Naive thymus-derived CD4-positive, alpha-beta T cell (primary cell): ENCODE measurements at regions not wholly inside any gene's neighbourhood (a gene's known extent, or its start where the extent isn't known, plus 50 kb on each side); places are given as distances from the start of the nearest gene placed in this dataset.
A peak's percentile ranks its signal among the peaks of the same experiment; 100 is the strongest.
"Not testable (repeated sequence)": the region's sequence is repeated elsewhere in the genome, so short reads cannot be mapped to it uniquely, and the experiment has no call there.

ENCODE experiments used
- ATAC-seq: fragments of 150-1000 bp; cut with Tn5 transposase; 2 replicates; pipeline ENCODE4 v1.10.0; 2021; ENCODE audit warnings: mild to moderate bottlenecking, moderate library complexity
- CTCF ChIA-PET: fragments of 350-600 bp; sonication (Branson Sonifier 250); formaldehyde crosslinking; loops from one replicate; lab custom pipeline; 2021; ENCODE audit warnings: antibody characterized with exemption; lab: Charles Lee
- POLR2A ChIA-PET: fragments of 350-600 bp; sonication (Branson Sonifier 250); formaldehyde crosslinking; loops from one replicate; lab custom pipeline; 2021; ENCODE audit warnings: antibody characterized with exemption, inconsistent platforms; lab: Charles Lee
- DNase-seq, 9 donors: peaks; one replicate each; pipeline versions ENCODE4 v3.0.0 to v3.0.0-alpha.2; 2020 to 2022; ENCODE audit warnings: mixed read lengths in 1 of 9
- H3K27ac ChIP-seq: one replicate; pipeline ENCODE4 v1.7.0; 2013; ENCODE audit warnings: mild to moderate bottlenecking, low read depth, low read length, moderate library complexity
- H3K27me3 ChIP-seq, 2 donors: one replicate each; pipeline ENCODE4 v1.7.0; 2013; ENCODE audit warnings: low read length in 2 of 2, mild to moderate bottlenecking in 2 of 2, moderate library complexity in 2 of 2; ENCODE audit not compliant: control insufficient read depth in 2 of 2, insufficient read depth in 2 of 2
- H3K36me3 ChIP-seq, 3 experiments: 1 replicate in 2 of 3; 2 replicates in 1 of 3; pipeline ENCODE4 v1.7.0; 2013; ENCODE audit warnings: low read length in 3 of 3, mild to moderate bottlenecking in 3 of 3, moderate library complexity in 1 of 3; ENCODE audit not compliant: insufficient read depth in 3 of 3, control insufficient read depth in 2 of 3
- H3K4me1 ChIP-seq, 2 donors: one replicate each; pipeline ENCODE4 v1.7.0; 2013; ENCODE audit warnings: low read length in 2 of 2, mild to moderate bottlenecking in 2 of 2, moderate library complexity in 1 of 2; ENCODE audit not compliant: control insufficient read depth in 2 of 2, insufficient read depth in 2 of 2
- H3K4me3 ChIP-seq: 2 replicates; pipeline ENCODE4 v1.7.0; 2013; ENCODE audit warnings: mild to moderate bottlenecking, low read length
- H3K9me3 ChIP-seq, 3 experiments: 1 replicate in 2 of 3; 2 replicates in 1 of 3; pipeline ENCODE4 v1.7.0; 2013; ENCODE audit warnings: low read length in 3 of 3; ENCODE audit not compliant: control insufficient read depth in 2 of 3
- H3K27ac Mint-ChIP-seq, 9 donors: one replicate each; pipeline ENCODE4 v1.8.0; 2020 to 2022; ENCODE audit warnings: mixed read lengths in 9 of 9, mild to moderate bottlenecking in 8 of 9, moderate library complexity in 5 of 9, inconsistent platforms in 2 of 9
- H3K27me3 Mint-ChIP-seq, 5 donors: one replicate each; pipeline ENCODE4 v1.8.0; 2021 to 2022; ENCODE audit warnings: mixed read lengths in 5 of 5, mild to moderate bottlenecking in 1 of 5
- H3K36me3 Mint-ChIP-seq, 5 donors: one replicate each; pipeline ENCODE4 v1.8.0; 2020 to 2022; ENCODE audit warnings: mixed read lengths in 5 of 5, mild to moderate bottlenecking in 3 of 5, inconsistent platforms in 1 of 5
- H3K4me1 Mint-ChIP-seq, 7 donors: one replicate each; pipeline ENCODE4 v1.8.0; 2020 to 2022; ENCODE audit warnings: mixed read lengths in 7 of 7, mild to moderate bottlenecking in 3 of 7, inconsistent platforms in 1 of 7
- H3K4me3 Mint-ChIP-seq, 10 donors: one replicate each; pipeline ENCODE4 v1.8.0; 2020 to 2022; ENCODE audit warnings: mild to moderate bottlenecking in 10 of 10, mixed read lengths in 10 of 10, moderate library complexity in 6 of 10, inconsistent platforms in 2 of 10
- H3K9me3 Mint-ChIP-seq, 11 donors: one replicate each; pipeline ENCODE4 v1.8.0; 2020 to 2022; ENCODE audit warnings: mixed read lengths in 11 of 11, mild to moderate bottlenecking in 4 of 11, inconsistent platforms in 1 of 11, moderate library complexity in 1 of 11
- intact Hi-C, 2 donors: fragments of 100-400 bp; cut with micrococcal nuclease; formaldehyde crosslinking; loops; one replicate each; pipeline ENCODE4 v1.15.1; 2023

DNA sequence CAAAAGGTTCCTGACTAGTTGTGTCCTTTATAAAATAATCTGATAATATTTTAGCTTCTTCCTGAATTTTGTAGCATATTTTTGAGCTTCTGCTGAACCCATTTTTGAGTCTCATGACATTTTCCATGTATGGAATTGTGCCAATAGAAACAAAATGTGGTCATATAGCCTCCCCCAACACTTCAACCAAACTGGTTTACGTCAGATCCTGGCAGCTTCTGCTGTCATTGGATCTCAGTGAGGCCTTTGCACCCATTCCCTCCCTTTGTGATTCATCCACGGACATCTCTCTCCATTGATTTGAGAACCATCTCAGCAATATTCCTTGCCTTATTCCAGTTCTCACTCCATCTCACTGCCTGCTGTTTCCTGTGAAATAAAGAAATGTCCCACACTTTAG is 128.0 kb downstream of the GPCPD1 start:
- intact Hi-C loops: no loop called here

DNA sequence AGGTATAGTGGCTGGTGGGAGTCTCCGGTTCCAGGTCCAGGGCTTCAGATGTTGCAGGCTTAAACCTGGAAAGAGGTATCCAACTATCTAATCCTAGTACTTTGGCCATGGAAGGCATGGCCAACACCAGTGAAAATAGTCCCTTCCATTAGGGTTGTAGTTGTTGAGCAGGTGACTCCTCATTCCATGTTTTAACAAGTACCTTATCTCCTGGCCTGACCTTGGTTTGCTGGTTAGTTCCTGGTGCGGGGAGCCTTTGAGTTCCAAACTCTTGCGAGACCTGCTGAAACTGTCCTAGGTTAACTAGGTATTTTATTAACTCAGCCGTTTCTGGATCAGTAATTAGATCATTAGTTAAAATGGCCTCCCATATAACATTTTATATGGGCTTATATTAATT is 128.9 kb downstream of the GPCPD1 start:
- H3K4me3 Mint-ChIP-seq: no peak overlapping the region
- H3K9me3 ChIP-seq: no peaks in the 10 kb centered on the region
- H3K27ac ChIP-seq: no peak overlapping the region
- no peaks in the 10 kb centered on the region for H3K36me3 Mint-ChIP-seq
- no peak for ATAC-seq
- no peaks in the 10 kb centered on the region for H3K36me3 ChIP-seq
- no peak overlapping the region for H3K27ac Mint-ChIP-seq
- peaks cover 5 to 21% (median 13%) of the 10 kb centered on the region in 5 donors for H3K27me3 Mint-ChIP-seq
- intact Hi-C loops: no loop called here
- no peaks in the 10 kb centered on the region for H3K4me1 ChIP-seq
- H3K4me1 Mint-ChIP-seq: peaks cover 0 to 10% (median 8%) of the 10 kb centered on the region in 7 donors
- H3K9me3 Mint-ChIP-seq: no peaks in the 10 kb centered on the region
- DNase-seq: no peak
- no peaks in the 10 kb centered on the region for H3K27me3 ChIP-seq
- CTCF ChIA-PET: no interaction called here
- POLR2A ChIA-PET: no interaction called here
- no peak overlapping the region for H3K4me3 ChIP-seq

More for the DNA sequence above, 128.0 kb downstream of the GPCPD1 start:
- ChIA-PET POLR2A (no interaction called here), CTCF (no interaction called here)
- Histone ChIP-seq H3K36me3 (no peaks in the 10 kb centered on the region), H3K4me3 (no peak overlapping the region), H3K9me3 (no peaks in the 10 kb centered on the region), H3K4me1 (no peaks in the 10 kb centered on the region), H3K27me3 (no peaks in the 10 kb centered on the region), H3K27ac (no peak overlapping the region)
- H3K36me3 Mint-ChIP-seq: no peaks in the 10 kb centered on the region
- no peak for ATAC-seq
- no peak for DNase-seq
- no peak overlapping the region for H3K4me3 Mint-ChIP-seq
- H3K4me1 Mint-ChIP-seq: peaks cover 0 to 12% (median 8%) of the 10 kb centered on the region in 7 donors
- no peaks in the 10 kb centered on the region for H3K9me3 Mint-ChIP-seq
- H3K27me3 Mint-ChIP-seq: peaks cover 12 to 30% (median 22%) of the 10 kb centered on the region in 5 donors
- H3K27ac Mint-ChIP-seq: no peak overlapping the region

DNA sequence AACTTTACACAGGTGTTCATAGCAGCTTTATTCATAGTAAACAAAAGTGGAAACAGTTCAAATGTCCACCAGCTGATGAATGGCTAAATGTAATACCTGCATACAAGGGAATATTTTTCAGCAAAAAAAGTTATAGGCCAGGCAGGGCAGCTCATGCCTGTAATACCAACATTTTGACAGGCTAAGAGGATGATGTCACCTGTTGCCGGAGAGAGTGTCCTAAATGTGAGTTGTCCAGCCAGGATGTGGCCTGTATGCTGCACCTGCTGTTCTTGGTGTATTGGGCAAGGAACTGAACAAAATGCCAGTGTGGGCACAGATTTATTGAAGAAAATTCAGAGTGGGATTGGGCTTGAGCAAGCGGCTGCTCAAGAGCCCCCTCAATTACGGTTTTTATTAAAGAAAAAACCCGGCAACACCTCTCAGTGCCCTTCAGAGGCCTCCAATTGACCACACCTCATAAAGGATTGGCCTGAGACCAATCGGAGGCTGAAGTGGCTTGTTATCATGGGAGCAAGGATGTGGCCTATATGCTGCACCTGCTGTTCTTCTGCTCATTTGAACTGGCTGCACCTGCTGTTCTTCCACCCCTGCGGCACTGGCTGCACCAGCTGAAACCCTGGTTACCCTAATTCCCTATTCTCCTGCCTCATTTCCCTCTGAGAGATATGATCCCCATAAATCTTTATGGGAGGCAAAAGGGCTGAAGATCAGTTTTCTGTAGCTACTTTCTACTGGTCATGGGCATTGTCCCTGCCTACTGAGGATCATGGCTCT is 129.8 kb downstream of the GPCPD1 start:
- H3K4me3 Mint-ChIP-seq: no peak overlapping the region
- intact Hi-C loops: no loop called here
- H3K27me3 Mint-ChIP-seq: peaks cover 2 to 13% (median 7%) of the 10 kb centered on the region in 5 donors
- POLR2A ChIA-PET: no interaction called here
- no peak overlapping the region for H3K4me3 ChIP-seq
- H3K4me1 Mint-ChIP-seq: peaks cover 0 to 1% (median 0%) of the 10 kb centered on the region in 7 donors
- ATAC-seq: no peak
- H3K9me3 Mint-ChIP-seq: no peaks in the 10 kb centered on the region
- H3K36me3 Mint-ChIP-seq: no peaks in the 10 kb centered on the region
- no peaks in the 10 kb centered on the region for H3K9me3 ChIP-seq
- no peaks in the 10 kb centered on the region for H3K4me1 ChIP-seq
- no peaks in the 10 kb centered on the region for H3K27me3 ChIP-seq
- no peak overlapping the region for H3K27ac ChIP-seq
- H3K36me3 ChIP-seq: no peaks in the 10 kb centered on the region
- DNase-seq: no peak
- CTCF ChIA-PET: interaction anchor here (0.6 kb wide), 1 partner anchor 129 kb away, joined by 3 read pairs; no protein-coding TSS in a partner anchor
- no peak overlapping the region for H3K27ac Mint-ChIP-seq

DNA sequence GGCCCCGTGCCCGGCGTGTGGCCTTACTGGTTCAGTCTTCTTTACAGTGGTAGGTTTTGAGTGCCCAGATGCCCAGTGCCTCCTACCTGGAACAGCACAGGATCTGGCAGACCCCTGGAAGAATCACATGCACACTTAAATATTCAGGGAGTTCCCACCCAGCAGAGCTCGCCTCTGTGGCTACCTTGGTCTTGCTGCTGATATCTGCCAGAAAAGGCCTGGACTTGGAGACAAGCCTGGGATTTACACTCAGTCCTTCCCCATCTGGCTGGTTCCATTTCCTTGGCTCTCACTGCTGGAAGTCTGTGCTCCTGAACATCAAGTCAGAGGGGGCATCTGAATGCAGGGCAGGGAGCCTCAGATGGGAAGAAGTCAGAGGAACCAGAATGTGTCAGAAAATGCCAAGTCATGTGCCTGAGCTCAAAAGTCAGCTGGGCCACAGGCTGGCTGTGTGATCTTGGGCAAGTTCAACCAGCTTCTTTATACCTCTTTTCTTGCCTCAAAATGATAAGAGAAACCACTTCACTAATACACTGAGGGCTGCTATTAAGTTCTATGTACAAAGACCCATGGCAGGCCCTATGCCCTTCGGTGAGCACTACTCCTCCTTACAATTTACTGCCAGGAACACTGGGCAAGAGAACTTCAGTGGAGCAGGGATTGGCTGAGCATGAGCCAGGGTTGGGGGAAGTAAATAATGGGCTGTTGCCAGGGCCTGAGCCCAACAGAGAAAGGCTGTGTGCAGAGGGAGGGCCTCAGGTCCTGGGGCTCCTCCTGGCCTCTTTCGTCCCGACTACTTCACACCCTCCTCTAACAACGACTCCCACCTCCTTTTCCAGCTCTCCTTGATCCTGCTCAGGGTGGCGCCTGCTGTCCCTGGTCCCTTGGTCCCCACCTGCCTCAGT is 135.9 kb downstream of the GPCPD1 start:
- Mint-ChIP-seq H3K27ac (no peak overlapping the region), H3K4me1 (no peaks in the 10 kb centered on the region), H3K36me3 (no peaks in the 10 kb centered on the region), H3K9me3 (no peaks in the 10 kb centered on the region), H3K4me3 (no peak overlapping the region), H3K27me3 (peaks cover 0 to 4% (median 0%) of the 10 kb centered on the region in 5 donors)
- POLR2A ChIA-PET: no interaction called here
- ATAC-seq (peak; percentile 50), DNase-seq (no peak)
- H3K4me1 ChIP-seq: no peaks in the 10 kb centered on the region
- H3K9me3 ChIP-seq: no peaks in the 10 kb centered on the region
- H3K36me3 ChIP-seq: no peaks in the 10 kb centered on the region
- intact Hi-C loops: no loop called here
- no peak overlapping the region for H3K27ac ChIP-seq
- CTCF ChIA-PET: no interaction called here
- no peak overlapping the region for H3K4me3 ChIP-seq
- H3K27me3 ChIP-seq: no peaks in the 10 kb centered on the region

DNA sequence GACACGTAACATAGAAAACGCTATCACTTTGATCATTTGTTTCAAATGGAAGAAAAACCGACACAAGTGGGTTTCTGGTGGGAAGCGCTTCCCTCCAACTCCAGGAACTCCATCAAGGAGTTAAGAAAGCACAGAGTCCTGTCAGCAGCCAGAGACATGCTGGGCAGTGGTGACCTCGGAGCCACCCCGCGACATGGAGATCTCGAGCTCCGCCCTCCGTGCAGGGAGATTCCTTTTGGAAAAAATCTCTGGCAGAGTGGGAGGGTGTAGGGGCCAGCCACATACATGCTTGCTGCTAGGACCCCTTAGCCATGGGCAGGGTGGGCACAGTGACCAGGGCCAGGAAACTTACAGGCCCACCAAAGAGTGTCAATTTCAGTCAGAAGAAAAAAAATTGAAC is 138.9 kb downstream of the GPCPD1 start:
- CTCF ChIA-PET: not testable (repeated sequence)

DNA sequence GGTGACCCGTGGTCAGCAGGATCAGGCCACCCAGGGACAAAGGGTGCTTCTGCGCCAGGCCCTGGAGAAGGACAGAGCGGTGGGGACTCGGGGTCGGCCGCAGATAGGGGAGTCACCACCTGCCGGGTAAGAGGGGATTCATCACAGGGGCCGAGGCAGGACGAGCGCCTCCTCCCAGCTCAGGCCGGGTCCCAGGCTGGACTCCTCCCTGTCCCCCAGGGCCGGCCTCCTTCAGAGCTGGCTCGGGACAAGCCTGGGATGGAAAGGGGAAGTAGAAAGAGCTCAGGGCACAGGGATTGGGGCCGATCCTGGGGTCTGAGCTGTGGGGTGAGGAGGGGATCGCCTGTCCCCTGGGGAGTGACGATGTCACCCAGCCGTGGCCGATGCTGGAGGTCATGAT is 139.4 kb downstream of the GPCPD1 start:
- peaks cover 3 to 20% (median 10%) of the 10 kb centered on the region in 5 donors for H3K27me3 Mint-ChIP-seq
- ChIA-PET POLR2A (no interaction called here), CTCF (no interaction called here)
- Histone ChIP-seq H3K36me3 (no peaks in the 10 kb centered on the region), H3K27ac (no peak overlapping the region), H3K4me3 (no peak overlapping the region), H3K4me1 (no peaks in the 10 kb centered on the region), H3K27me3 (no peaks in the 10 kb centered on the region), H3K9me3 (no peaks in the 10 kb centered on the region)
- H3K4me3 Mint-ChIP-seq: no peak overlapping the region
- H3K4me1 Mint-ChIP-seq: no peaks in the 10 kb centered on the region
- H3K9me3 Mint-ChIP-seq: peaks cover 0 to 2% (median 0%) of the 10 kb centered on the region in 11 donors
- H3K27ac Mint-ChIP-seq: no peak overlapping the region
- intact Hi-C loops: no loop called here
- ATAC-seq (no peak), DNase-seq (no peak)
- no peaks in the 10 kb centered on the region for H3K36me3 Mint-ChIP-seq

More for the DNA sequence above, 138.9 kb downstream of the GPCPD1 start:
- H3K9me3 Mint-ChIP-seq, intact Hi-C loops, DNase-seq, H3K4me3 Mint-ChIP-seq, H3K27me3 ChIP-seq, H3K4me1 ChIP-seq, H3K27ac Mint-ChIP-seq, ATAC-seq, H3K36me3 ChIP-seq, POLR2A ChIA-PET, H3K27ac ChIP-seq, H3K4me3 ChIP-seq, H3K4me1 Mint-ChIP-seq, H3K9me3 ChIP-seq, H3K36me3 Mint-ChIP-seq: not testable (repeated sequence)
- peaks cover 1 to 20% (median 10%) of the 10 kb centered on the region in 5 donors for H3K27me3 Mint-ChIP-seq
